ENCODE measurements at regions not wholly inside any gene's neighbourhood (a gene's known extent, or its start where the extent isn't known, plus 50 kb on each side); places are given as distances from the start of the nearest gene placed in this dataset.

DNA sequence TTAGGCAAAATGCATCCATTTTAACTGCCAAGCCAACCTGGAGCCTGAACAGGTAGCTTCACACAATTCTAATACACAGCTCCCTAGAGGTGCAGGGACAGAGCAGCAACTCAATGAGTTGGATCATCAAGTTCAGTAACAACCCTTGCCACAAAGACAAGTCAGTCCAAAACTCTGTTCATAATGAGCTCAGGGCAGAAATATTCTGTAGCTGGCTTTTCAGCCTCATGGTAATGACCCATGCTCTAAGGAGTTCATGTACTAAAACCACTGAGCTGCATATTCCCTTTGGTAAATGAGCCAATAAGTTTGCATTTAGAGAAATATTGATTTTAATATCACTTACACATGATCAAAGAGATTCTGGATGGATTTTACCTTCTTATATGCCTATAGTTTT, 316.1 kb downstream of the SEC23A start:
- no peak overlapping the region for H3K27ac ChIP-seq
- intact Hi-C loops (cut with DNase I), result no loop called here
- H3K4me1 ChIP-seq, result no peaks in the 10 kb centered on the region
- no peak overlapping the region for H3K4me3 ChIP-seq
- no peaks in the 10 kb centered on the region for H3K27me3 ChIP-seq
- no peaks in the 10 kb centered on the region for H3K36me3 ChIP-seq (replicated peaks in 1 of 2; ENCODE audit: insufficient read depth in 1 of 2, low read depth in 2 of 2)
- H3K9me3 ChIP-seq, result no peaks in the 10 kb centered on the region
- no peak for TF ChIP-seq POLR2A (IDR thresholded peaks at IDR 0.05)
- TF ChIP-seq, protein P1, sequence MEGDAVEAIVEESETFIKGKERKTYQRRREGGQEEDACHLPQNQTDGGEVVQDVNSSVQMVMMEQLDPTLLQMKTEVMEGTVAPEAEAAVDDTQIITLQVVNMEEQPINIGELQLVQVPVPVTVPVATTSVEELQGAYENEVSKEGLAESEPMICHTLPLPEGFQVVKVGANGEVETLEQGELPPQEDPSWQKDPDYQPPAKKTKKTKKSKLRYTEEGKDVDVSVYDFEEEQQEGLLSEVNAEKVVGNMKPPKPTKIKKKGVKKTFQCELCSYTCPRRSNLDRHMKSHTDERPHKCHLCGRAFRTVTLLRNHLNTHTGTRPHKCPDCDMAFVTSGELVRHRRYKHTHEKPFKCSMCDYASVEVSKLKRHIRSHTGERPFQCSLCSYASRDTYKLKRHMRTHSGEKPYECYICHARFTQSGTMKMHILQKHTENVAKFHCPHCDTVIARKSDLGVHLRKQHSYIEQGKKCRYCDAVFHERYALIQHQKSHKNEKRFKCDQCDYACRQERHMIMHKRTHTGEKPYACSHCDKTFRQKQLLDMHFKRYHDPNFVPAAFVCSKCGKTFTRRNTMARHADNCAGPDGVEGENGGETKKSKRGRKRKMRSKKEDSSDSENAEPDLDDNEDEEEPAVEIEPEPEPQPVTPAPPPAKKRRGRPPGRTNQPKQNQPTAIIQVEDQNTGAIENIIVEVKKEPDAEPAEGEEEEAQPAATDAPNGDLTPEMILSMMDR (IDR thresholded peaks at IDR 0.05), result no peak
- no peak for ATAC-seq
- no peak for DNase-seq

DNA sequence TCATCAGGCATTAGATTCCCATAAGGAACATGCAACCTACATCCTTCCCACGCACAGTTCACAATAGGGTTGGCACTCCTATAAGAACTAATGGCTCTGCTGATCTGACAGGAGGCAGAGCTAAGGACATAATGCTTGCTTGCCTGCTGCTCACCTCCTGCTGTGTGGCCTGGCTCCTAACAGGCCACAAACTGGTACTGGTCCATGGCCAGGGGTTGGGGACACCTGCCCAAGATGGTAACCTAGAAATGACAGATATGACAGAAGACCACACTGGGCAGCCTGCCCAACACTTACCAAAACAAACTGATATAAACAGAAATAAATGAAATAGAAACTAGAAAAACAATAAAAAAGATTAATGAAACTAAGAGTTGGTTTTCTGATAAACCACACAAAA, 325.6 kb downstream of the SEC23A start:
- intact Hi-C loops (cut with DNase I), result no loop called here
- no peak for DNase-seq
- Histone ChIP-seq H3K4me1 (no peaks in the 10 kb centered on the region), H3K9me3 (no peaks in the 10 kb centered on the region), H3K27me3 (no peaks in the 10 kb centered on the region), H3K27ac (no peak overlapping the region), H3K36me3 (replicated peaks in 1 of 2; ENCODE audit: insufficient read depth in 1 of 2, low read depth in 2 of 2) (no peaks in the 10 kb centered on the region), H3K4me3 (no peak overlapping the region)
- TF ChIP-seq, protein P1 (IDR thresholded peaks at IDR 0.05), result no peak
- no peak for TF ChIP-seq POLR2A (IDR thresholded peaks at IDR 0.05)
- WGBS, 2 donors, result 75 to 78% methylated on average over 1 of the region's 1 CpG
- ATAC-seq, result no peak

DNA sequence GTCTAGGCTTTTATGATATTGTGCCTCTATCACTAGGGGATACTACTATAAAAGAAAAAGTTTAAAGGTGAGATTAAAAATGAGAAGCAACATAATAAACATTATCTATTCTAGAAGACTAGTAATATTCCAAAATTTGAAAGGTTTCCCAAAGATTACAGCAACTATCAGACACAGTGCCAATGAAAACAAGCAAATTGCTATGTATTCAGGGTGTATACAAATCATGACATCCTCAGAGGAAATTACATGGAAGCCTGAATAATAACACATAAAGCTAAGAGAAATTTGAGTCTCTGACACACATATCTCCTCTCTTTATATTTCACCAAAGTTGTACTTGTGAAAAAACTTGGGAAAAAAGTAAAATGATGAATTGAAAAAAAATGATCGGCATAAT, 327.0 kb downstream of the SEC23A start:
- Histone ChIP-seq H3K4me1 (no peaks in the 10 kb centered on the region), H3K9me3 (no peaks in the 10 kb centered on the region), H3K4me3 (no peak overlapping the region), H3K27ac (no peak overlapping the region), H3K27me3 (no peaks in the 10 kb centered on the region), H3K36me3 (replicated peaks in 1 of 2; ENCODE audit: insufficient read depth in 1 of 2, low read depth in 2 of 2) (no peaks in the 10 kb centered on the region)
- ATAC-seq (no peak), DNase-seq (no peak)
- intact Hi-C loops (cut with DNase I), result no loop called here
- TF ChIP-seq, protein P1 (IDR thresholded peaks at IDR 0.05), result no peak
- TF ChIP-seq POLR2A (IDR thresholded peaks at IDR 0.05), result no peak
- 92 to 94% methylated on average over 1 of the region's 1 CpG for WGBS, 2 donors

DNA sequence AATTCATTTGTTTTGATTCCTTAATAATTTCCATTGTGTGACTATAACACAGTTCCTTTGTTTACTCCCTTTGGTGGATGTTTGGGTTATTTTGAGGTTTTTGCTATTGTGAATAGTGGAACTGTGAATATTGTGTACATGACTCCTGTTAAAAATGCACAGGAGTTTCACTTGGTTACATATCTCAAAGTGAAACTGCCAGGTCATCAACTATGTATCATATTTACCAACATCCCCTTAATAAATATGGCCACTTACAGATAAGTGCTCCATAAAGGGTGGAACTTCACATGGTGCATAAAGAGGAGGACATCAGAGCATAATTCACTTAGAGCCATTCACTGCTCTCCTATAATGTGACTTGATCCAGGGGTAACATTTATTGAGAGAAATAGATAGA, 328.9 kb downstream of the SEC23A start:
- intact Hi-C loops (cut with DNase I), result no loop called here
- no peak overlapping the region for H3K27ac ChIP-seq
- H3K36me3 ChIP-seq (replicated peaks in 1 of 2; ENCODE audit: insufficient read depth in 1 of 2, low read depth in 2 of 2), result no peaks in the 10 kb centered on the region
- no peaks in the 10 kb centered on the region for H3K27me3 ChIP-seq
- DNase-seq (no peak), ATAC-seq (no peak)
- H3K4me3 ChIP-seq, result no peak overlapping the region
- H3K4me1 ChIP-seq, result no peaks in the 10 kb centered on the region
- H3K9me3 ChIP-seq, result no peaks in the 10 kb centered on the region
- TF ChIP-seq POLR2A (IDR thresholded peaks at IDR 0.05), result no peak
- TF ChIP-seq, protein P1 (IDR thresholded peaks at IDR 0.05), result no peak

DNA sequence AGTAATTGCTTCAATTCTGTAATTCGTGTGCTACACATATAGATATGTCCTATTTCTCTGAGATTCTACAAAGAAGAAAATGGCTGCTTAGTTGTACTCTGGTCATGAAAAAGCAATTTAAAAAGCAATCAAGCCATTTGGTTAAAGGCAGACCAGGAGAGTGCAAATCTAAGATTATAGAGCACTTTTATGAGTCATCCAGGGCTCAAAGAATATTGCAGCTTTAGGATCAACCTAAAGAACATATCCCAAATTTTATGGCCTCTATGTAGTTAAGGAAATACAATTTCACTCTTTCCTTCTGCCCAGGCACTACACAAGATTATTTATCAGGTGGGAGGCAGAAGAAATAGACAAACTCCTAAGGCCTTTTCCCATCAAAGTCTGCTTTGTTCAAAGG, 332.8 kb downstream of the SEC23A start:
- Histone ChIP-seq H3K4me1 (no peaks in the 10 kb centered on the region), H3K9me3 (no peaks in the 10 kb centered on the region), H3K36me3 (replicated peaks in 1 of 2; ENCODE audit: insufficient read depth in 1 of 2, low read depth in 2 of 2) (no peaks in the 10 kb centered on the region), H3K27me3 (no peaks in the 10 kb centered on the region), H3K27ac (no peak overlapping the region), H3K4me3 (no peak overlapping the region)
- WGBS, 2 donors, result 27 to 38% methylated on average over 1 of the region's 1 CpG
- ATAC-seq, result no peak
- intact Hi-C loops (cut with DNase I), result no loop called here
- TF ChIP-seq, protein P1 (IDR thresholded peaks at IDR 0.05), result no peak
- TF ChIP-seq POLR2A (IDR thresholded peaks at IDR 0.05), result no peak
- no peak for DNase-seq

Measured in body of pancreas (tissue), 4 donors.